EH (cell line): ENCODE measurements at regions not wholly inside any gene's neighbourhood (a gene's known extent, or its start where the extent isn't known, plus 50 kb on each side); places are given as distances from the start of the nearest gene placed in this dataset.

Experiments used
- DNase-seq: peaks from one replicate; pipeline ENCODE4 v3.0.0-alpha.2; 2015; ENCODE audit warnings: low read depth

GRCh38 chr2:3115301-3116042 is 262.1 kb downstream of the EIPR1 start:
- no peak for DNase-seq

- DNase-seq = no peak
Measured at GRCh38 chr2:3114406-3115185, 263.0 kb downstream of the EIPR1 start.

GRCh38 chr2:3113769-3114168 is 263.8 kb downstream of the EIPR1 start:
- no peak for DNase-seq

- no peak for DNase-seq
Measured at GRCh38 chr2:3113122-3113521, 264.5 kb downstream of the EIPR1 start.

- DNase-seq = no peak
Measured at GRCh38 chr2:3112553-3112952, 265.1 kb downstream of the EIPR1 start.

GRCh38 chr2:3112131-3112530 is 265.5 kb downstream of the EIPR1 start:
- DNase-seq = no peak

- DNase-seq = no peak
Measured at GRCh38 chr2:3110994-3111666, 266.5 kb downstream of the EIPR1 start.

- DNase-seq = no peak
Measured at GRCh38 chr2:3110555-3110954, 267.1 kb downstream of the EIPR1 start.

- no peak for DNase-seq
Measured at GRCh38 chr2:3108710-3109702, 268.6 kb downstream of the EIPR1 start.

GRCh38 chr2:3108105-3108504 is 269.5 kb downstream of the EIPR1 start:
- DNase-seq = no peak

GRCh38 chr2:3107567-3107966 is 270.1 kb downstream of the EIPR1 start:
- no peak for DNase-seq

GRCh38 chr2:3105814-3106569 is 271.6 kb downstream of the EIPR1 start:
- DNase-seq = no peak

- peak; percentile 9 for DNase-seq
Measured at GRCh38 chr2:3104958-3105813, 272.4 kb downstream of the EIPR1 start.

- DNase-seq = no peak
Measured at GRCh38 chr2:3104261-3104660, 273.4 kb downstream of the EIPR1 start.

GRCh38 chr2:3102922-3103569 is 274.6 kb downstream of the EIPR1 start:
- no peak for DNase-seq

GRCh38 chr2:3102081-3102921 is 275.3 kb downstream of the EIPR1 start:
- DNase-seq = no peak

- no peak for DNase-seq
Measured at GRCh38 chr2:3101016-3101942, 276.3 kb downstream of the EIPR1 start.
